Right renal pelvis (tissue), 4 donors: ENCODE measurements at regions not wholly inside any gene's neighbourhood (a gene's known extent, or its start where the extent isn't known, plus 50 kb on each side); places are given as distances from the start of the nearest gene placed in this dataset.

Source experiments
- DNase-seq, 4 donors: peaks; one replicate each; pipeline ENCODE4 v3.0.0-alpha.2; 2013; ENCODE audit warnings: low read depth in 4 of 4, low spot score in 3 of 4, missing footprints in 1 of 4

DNA sequence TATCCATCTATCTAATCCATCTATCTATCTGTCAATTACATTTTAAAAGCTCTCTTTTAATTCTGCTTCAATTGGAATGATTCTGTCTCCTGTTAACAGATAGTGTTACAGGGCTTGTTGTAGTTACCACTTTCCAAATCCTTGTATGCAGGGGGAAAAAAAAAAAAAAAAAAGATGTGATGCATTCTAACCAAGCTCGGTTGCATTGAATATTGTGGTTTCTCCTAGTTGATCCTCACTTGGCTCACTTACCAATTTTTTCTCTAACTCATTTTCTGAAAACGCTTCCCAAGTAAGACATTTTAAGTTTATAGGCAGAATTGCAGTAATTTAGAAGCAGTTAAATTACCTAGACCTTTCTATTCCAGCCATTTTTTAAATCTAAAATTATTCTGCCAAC lies 327.9 kb upstream of the PITX2 start:
- DNase-seq: no peak

DNA sequence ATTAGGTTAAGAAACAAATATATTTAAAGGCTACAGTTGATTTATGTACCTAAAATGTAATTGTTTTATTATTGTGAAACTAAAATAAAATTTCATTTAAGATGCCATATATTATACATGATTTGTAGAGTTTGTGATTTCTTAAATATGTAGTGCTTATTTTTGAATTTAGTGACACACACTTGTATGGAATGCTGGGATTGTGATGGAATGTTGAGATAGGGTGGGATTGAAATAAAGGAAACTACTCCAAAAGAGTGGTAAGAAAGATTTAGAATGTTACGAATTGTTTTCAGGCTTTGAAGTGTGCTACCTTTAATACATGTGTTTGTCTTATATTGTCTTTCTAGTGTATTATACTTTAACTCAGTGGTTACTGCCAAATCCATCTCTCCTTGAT lies 330.3 kb upstream of the PITX2 start:
- no peak for DNase-seq

DNA sequence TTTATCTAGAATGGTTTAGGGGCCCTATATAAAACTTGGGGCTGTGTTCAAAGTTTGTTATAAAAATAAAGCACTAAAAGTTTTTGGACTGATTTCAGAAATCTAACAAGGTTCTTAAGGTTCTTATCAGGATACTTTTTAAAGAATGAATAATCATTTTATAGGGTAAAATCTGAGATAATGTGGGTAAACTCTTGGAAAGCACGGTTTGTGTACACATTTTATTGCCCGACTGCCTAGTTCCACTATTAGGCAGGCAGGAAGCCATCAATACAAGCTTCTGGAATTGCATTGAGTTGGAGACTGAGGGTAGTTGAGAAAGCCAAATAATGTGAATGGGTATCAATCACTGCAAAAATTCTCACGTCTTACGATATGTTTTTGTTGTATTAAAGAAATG lies 331.0 kb upstream of the PITX2 start:
- no peak for DNase-seq

- no peak for DNase-seq
Measured at GRCh38 chr4:110955748-110956147, 332.9 kb upstream of the PITX2 start.

- no peak for DNase-seq
Measured at GRCh38 chr4:110959041-110959643, 336.3 kb upstream of the PITX2 start.

- no peak for DNase-seq
Measured at GRCh38 chr4:110961066-110961465, 338.2 kb upstream of the PITX2 start.

- DNase-seq: no peak
Measured at GRCh38 chr4:110962616-110963015, 339.7 kb upstream of the PITX2 start.

GRCh38 chr4:110963662-110964280 lies 340.9 kb upstream of the PITX2 start:
- DNase-seq: no peak

DNA sequence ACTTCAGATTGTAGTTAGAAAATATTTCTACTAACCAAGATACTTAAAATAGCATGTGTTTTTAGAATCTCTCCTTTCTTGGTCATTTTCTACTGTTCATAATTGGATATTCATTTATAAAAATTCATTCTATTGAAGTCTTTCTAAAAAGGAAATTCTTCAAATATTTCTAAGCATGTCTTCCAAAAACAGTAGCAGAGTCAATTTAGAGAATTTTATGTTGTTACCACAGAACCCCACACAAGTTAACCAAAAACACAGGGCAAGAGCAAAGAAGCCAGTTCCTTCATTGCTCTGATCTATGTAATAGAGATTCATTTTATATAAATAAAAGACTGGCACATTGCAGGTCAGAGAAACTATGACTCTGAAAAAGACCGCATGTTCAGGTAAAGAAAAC lies 345.1 kb upstream of the PITX2 start:
- no peak for DNase-seq

- DNase-seq: no peak
Measured at GRCh38 chr4:110970642-110971041, 347.8 kb upstream of the PITX2 start.

DNA sequence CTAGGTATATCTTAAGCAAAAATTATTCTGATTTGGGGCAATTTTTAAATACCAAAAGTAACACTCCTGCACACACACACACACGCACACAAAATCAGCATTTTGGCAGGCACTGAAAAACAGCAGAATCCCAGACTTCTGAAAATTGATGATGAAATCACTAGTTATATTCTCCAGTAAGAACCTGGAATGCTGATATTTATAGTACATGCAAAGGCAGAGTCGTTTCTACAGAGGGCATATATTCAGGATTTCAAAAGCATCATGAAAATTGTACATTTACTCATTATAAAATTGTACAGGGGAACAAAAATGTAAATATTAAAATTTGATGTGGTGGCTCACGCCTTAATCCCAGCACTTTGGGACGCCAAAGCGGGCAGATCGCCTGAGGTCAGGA lies 352.5 kb upstream of the PITX2 start:
- DNase-seq: no peak

DNA sequence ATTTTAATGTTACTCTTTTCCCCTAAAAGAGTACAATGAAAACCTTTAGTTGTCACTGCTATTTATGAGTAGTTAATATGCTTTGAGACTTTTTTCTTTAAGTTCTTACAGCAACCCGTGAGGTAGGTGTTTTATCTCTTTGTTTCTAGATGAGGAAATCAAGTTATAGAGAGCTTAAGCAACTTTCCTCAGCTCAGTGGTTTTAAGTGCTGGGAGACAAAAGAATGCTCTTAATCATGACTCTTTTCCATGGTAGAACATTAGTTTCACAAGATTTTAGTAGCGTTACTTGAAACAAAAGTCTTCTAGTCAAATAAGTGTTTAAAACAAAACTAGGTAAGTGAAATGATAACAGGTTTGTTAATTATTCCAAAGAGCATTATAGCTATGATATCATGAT lies 354.7 kb upstream of the PITX2 start:
- no peak for DNase-seq

DNA sequence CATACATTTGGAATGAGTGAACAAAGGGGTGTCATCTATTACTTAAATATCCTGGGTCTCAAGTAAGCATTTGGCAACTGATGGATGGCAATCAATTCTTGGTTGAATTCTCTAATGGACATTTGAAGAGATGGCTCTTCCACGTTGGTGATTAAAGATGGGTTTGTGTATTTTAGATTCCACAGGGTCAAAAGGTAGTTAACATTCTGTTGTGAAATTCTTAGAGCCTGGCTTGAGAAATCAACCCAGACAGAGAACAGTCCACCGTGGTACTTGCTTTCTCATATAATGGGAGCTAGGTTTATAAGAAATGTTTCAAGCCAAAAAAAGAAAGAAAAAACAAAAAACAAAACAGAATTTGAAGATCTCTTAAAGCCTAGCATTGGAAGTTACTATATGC lies 355.9 kb upstream of the PITX2 start:
- DNase-seq: no peak

- no peak for DNase-seq
Measured at GRCh38 chr4:110982486-110982885, 359.6 kb upstream of the PITX2 start.

- no peak for DNase-seq
Measured at GRCh38 chr4:110988722-110989121, 365.8 kb upstream of the PITX2 start.

DNA sequence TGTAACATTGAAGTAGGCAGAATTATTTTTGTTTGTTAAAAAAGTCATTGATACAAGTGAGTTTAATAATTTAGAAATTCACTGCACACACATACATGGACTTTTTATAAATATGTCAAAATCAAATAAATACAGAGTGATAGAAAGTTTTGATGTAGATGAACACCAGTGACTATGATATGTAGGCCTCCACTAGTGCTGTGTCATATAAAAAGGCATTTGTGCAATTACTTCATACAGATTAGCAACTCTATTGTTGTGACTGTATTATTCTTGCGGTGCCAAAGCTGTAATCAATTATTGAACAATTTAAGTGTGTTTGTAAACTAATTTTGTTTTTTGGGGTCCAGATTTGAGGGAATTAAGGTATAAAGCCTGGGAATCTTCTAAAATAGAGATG lies 366.2 kb upstream of the PITX2 start:
- DNase-seq: no peak

- no peak for DNase-seq
Measured at GRCh38 chr4:110994781-110995180, 371.9 kb upstream of the PITX2 start.

GRCh38 chr4:110998320-110998719 lies 375.4 kb upstream of the PITX2 start:
- no peak for DNase-seq

GRCh38 chr4:111011458-111011857 lies 388.6 kb upstream of the PITX2 start:
- DNase-seq: no peak

- no peak for DNase-seq
Measured at GRCh38 chr4:111013846-111014245, 391.0 kb upstream of the PITX2 start.

DNA sequence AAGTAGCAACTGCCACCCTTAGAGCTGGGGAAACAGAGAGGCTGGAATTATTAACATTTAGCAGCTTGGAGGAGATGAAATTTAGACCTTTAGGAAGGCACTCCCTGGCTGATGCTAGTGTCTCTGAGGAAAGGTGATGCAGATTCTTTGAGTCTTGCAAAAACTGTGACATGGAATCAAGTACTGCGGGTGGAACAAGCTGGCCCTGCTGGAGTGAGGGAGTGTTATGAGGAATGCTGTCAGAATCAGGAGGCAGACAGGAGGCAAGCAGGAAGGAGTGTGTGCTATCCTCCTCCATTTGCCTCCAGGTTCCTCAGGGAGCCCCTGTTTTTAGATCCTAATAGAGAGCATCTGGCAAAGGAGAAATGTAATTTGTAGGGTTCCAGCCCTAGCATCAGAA lies 391.7 kb upstream of the PITX2 start:
- DNase-seq: no peak

GRCh38 chr4:111016416-111016815 lies 393.5 kb upstream of the PITX2 start:
- no peak for DNase-seq

DNA sequence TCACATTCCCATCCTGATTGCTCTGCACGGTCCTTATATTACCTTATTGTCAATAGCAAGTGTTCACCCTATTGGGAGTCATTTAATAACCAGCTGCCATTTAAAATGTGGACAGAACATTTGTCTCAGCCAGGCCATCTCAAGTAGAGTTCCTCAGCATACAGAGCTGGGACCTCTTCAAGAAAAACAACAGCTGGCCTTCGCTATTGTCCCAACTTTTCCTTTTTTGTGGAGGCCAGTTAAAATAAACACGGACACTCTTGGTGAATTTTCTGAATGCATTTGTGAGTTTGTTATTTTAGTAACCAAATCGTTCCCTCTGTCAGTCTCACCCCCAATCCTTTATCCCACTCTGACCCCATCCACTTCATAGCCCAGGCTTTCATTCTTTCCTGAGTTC lies 395.3 kb upstream of the PITX2 start:
- DNase-seq: no peak
